Kidney epithelial cell (primary cell): ENCODE measurements at regions not wholly inside any gene's neighbourhood (a gene's known extent, or its start where the extent isn't known, plus 50 kb on each side); places are given as distances from the start of the nearest gene placed in this dataset.

Experiments
- DNase-seq: peaks from one replicate; pipeline ENCODE4 v3.0.0-alpha.2; 2010; ENCODE audit warnings: low read depth
- H3K27me3 ChIP-seq: 2 replicates; pipeline ENCODE4 v1.6.0; 2011; ENCODE audit warnings: low read length; ENCODE audit not compliant: control insufficient read depth, insufficient read depth
- H3K36me3 ChIP-seq: 2 replicates; pipeline ENCODE4 v1.5.1; 2011; ENCODE audit warnings: low read length; ENCODE audit not compliant: control insufficient read depth, insufficient read depth
- H3K4me3 ChIP-seq: 2 replicates; pipeline ENCODE4 v1.5.1; 2011; ENCODE audit warnings: low read depth, mild to moderate bottlenecking, control low read depth, low read length
- CTCF ChIP-seq: IDR thresholded peaks from 2 replicates; pipeline ENCODE4 v1.5.1; 2011; ENCODE audit warnings: mild to moderate bottlenecking, moderate library complexity, low read length, control low read depth, inconsistent platforms; ENCODE audit not compliant: insufficient read depth, poor library complexity, severe bottlenecking

GRCh38 chr2:15749460-15750432, 158.1 kb downstream of the DDX1 start:
- no peak for DNase-seq
- no peaks in the 10 kb centered on the region for H3K36me3 ChIP-seq
- TF ChIP-seq CTCF: no peak

GRCh38 chr2:15750433-15750814, 158.8 kb downstream of the DDX1 start:
- Histone ChIP-seq H3K36me3 (no peaks in the 10 kb centered on the region), H3K4me3 (no peak overlapping the region), H3K27me3 (no peaks in the 10 kb centered on the region)
- no peak for TF ChIP-seq CTCF
- DNase-seq: no peak

More at GRCh38 chr2:15749460-15750432, 158.1 kb downstream of the DDX1 start:
- Histone ChIP-seq H3K27me3 (no peaks in the 10 kb centered on the region), H3K4me3 (no peak overlapping the region)

DNA sequence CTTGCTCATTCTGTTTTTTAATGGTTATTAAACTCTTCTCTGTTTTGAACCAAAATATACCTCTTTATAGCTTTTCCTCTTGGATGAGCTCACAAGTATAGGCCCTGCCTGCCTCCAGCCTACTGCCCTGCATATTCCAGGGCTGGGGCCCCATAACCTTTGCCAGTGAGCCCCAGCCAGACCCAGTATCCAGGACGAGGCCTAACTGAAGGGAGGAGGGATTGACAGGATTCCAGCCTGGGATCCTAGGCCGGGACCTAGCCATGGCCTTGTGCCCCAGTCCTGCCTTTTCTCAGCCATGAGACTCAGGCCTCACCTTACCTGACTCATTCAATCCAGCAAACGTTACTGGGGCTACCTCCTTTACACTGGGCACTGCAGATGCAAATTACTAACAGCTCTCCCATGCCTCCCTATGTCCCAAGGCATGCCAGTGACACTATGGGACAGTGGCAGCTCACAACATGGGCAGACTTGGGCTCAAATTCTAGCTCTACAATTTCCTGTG, 159.2 kb downstream of the DDX1 start:
- no peaks in the 10 kb centered on the region for H3K27me3 ChIP-seq
- H3K4me3 ChIP-seq: no peak overlapping the region

DNA sequence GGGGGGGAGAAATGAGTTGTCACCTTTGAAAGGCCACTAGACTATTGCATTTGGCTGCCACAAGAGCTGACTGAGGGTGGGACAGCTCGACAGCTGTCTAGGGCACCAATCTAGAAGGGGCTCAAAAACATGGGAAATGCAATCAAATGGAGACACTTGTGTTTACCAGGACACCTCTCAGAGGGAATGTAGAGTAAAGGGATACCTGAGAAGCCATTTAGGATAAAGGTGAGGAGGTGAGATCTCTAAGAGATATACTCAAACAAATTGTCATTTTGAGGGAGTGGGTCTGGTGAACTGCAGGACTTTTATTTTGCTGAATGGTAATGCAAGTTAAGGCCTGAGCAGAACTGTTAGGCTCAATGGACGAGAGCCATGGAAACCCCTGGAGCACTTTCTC, 159.8 kb downstream of the DDX1 start:
- Histone ChIP-seq H3K4me3 (no peak overlapping the region), H3K36me3 (no peaks in the 10 kb centered on the region), H3K27me3 (no peaks in the 10 kb centered on the region)
- TF ChIP-seq CTCF: no peak
- DNase-seq: no peak

More for the DNA sequence above, 159.2 kb downstream of the DDX1 start:
- H3K36me3 ChIP-seq: no peaks in the 10 kb centered on the region
- DNase-seq: no peak
- no peak for TF ChIP-seq CTCF

GRCh38 chr2:15752552-15753232, 161.0 kb downstream of the DDX1 start:
- Histone ChIP-seq H3K27me3 (no peaks in the 10 kb centered on the region), H3K36me3 (no peaks in the 10 kb centered on the region), H3K4me3 (no peak overlapping the region)
- no peak for TF ChIP-seq CTCF
- DNase-seq: no peak
